IMR-90 (cell line): ENCODE measurements at regions not wholly inside any gene's neighbourhood (a gene's known extent, or its start where the extent isn't known, plus 50 kb on each side); places are given as distances from the start of the nearest gene placed in this dataset.

Experiments
- ATAC-seq: fragments of 200-7000 bp; cut with Tn5 transposase; 2 replicates; pipeline ENCODE4 v1.9.1; 2020; ENCODE audit warnings: low read depth, mild to moderate bottlenecking, moderate library complexity
- BruUV-seq: library from RNA; stranded (reverse); fragments of 400-500 nt; replicated peaks from 2 replicates; lab custom pipeline; 2021; lab: Mats Ljungman, UMichigan
- CTCF ChIA-PET: fragments of 300-600 bp; formaldehyde crosslinking; extraction: SDS; loops from one replicate; lab custom pipeline; 2021; ENCODE audit warnings: antibody characterized with exemption; lab: Yijun Ruan, JAX
- POLR2A ChIA-PET: fragments of 300-600 bp; sonication (Branson Sonifier 250); formaldehyde crosslinking; loops from one replicate; lab custom pipeline; 2022; ENCODE audit warnings: antibody characterized with exemption; ENCODE audit not compliant: unreplicated experiment; lab: Charles Lee
- DNase-seq: peaks from one replicate; pipeline ENCODE4 v3.0.0; 2013
- H2AFZ ChIP-seq: replicated peaks from 2 replicates; pipeline ENCODE3; 2013; ENCODE audit warnings: low read length, mild to moderate bottlenecking; ENCODE audit not compliant: poor library complexity
- H2AK5ac ChIP-seq: 2 replicates; pipeline ENCODE4 v1.6.1; 2013; ENCODE audit warnings: low read depth, low read length, inconsistent platforms
- H2AK9ac ChIP-seq: replicated peaks from 2 replicates; pipeline ENCODE3; 2013; ENCODE audit warnings: mild to moderate bottlenecking, low read depth, low read length, moderate library complexity; ENCODE audit not compliant: poor library complexity
- H2BK120ac ChIP-seq: 2 replicates; pipeline ENCODE4 v1.6.1; 2013; ENCODE audit warnings: low read depth, low read length, inconsistent platforms
- H2BK15ac ChIP-seq: 3 replicates; pipeline ENCODE4 v1.6.1; 2013; ENCODE audit warnings: low read depth, low read length, inconsistent platforms
- H2BK20ac ChIP-seq: 2 replicates; pipeline ENCODE4 v1.6.1; 2013; ENCODE audit warnings: low read depth, mild to moderate bottlenecking, inconsistent platforms, low read length, moderate library complexity
- H2BK5ac ChIP-seq: 2 replicates; pipeline ENCODE4 v1.6.1; 2013; ENCODE audit warnings: mild to moderate bottlenecking, low read depth, low read length, inconsistent platforms; ENCODE audit not compliant: poor library complexity, severe bottlenecking
- H3K14ac ChIP-seq: replicated peaks from 2 replicates; pipeline ENCODE4 v1.6.1; 2013; ENCODE audit warnings: low read depth, low read length, inconsistent platforms
- H3K18ac ChIP-seq: 2 replicates; pipeline ENCODE4 v1.6.1; 2013; ENCODE audit warnings: low read depth, low read length, control low read depth
- H3K23ac ChIP-seq: 2 replicates; pipeline ENCODE4 v1.6.1; 2013; ENCODE audit warnings: low read depth, low read length, inconsistent platforms
- H3K27ac ChIP-seq: 2 replicates; pipeline ENCODE4 v1.5.1; 2013; ENCODE audit warnings: mild to moderate bottlenecking, control low read depth, low read length; ENCODE audit not compliant: insufficient read depth
- H3K27me3 ChIP-seq: 2 replicates; pipeline ENCODE4 v1.6.1; 2013; ENCODE audit warnings: low read length; ENCODE audit not compliant: control insufficient read depth, insufficient read depth
- H3K36me3 ChIP-seq: 2 replicates; pipeline ENCODE4 v1.6.1; 2013; ENCODE audit warnings: low read length, mixed read lengths; ENCODE audit not compliant: control insufficient read depth, insufficient read depth
- H3K4ac ChIP-seq: 2 replicates; pipeline ENCODE4 v1.6.1; 2013; ENCODE audit warnings: low read depth, low read length, inconsistent platforms
- H3K4me1 ChIP-seq: 2 replicates; pipeline ENCODE4 v1.6.1; 2013; ENCODE audit warnings: low read length, mixed read lengths; ENCODE audit not compliant: control insufficient read depth, insufficient read depth
- H3K4me2 ChIP-seq: 2 replicates; pipeline ENCODE4 v1.6.1; 2013; ENCODE audit warnings: low read depth, mild to moderate bottlenecking, control low read depth, low read length, moderate library complexity
- H3K4me3 ChIP-seq: 2 replicates; pipeline ENCODE4 v1.5.1; 2013; ENCODE audit warnings: low read depth, mild to moderate bottlenecking, control low read depth, low read length, moderate library complexity; ENCODE audit not compliant: insufficient read depth
- H3K56ac ChIP-seq: 2 replicates; pipeline ENCODE4 v1.6.1; 2013; ENCODE audit warnings: low read length, inconsistent platforms; ENCODE audit not compliant: insufficient read depth; ENCODE audit errors: extremely low read depth
- H3K79me1 ChIP-seq, 2 experiments: 2 replicates each; pipeline ENCODE4 v1.6.1; 2013; ENCODE audit warnings: low read length in 2 of 2, inconsistent platforms in 1 of 2, low read depth in 1 of 2
- H3K9ac ChIP-seq: 2 replicates; pipeline ENCODE4 v1.6.1; 2013; ENCODE audit warnings: low read depth, low read length, control low read depth
- H3K9me1 ChIP-seq: 2 replicates; pipeline ENCODE4 v1.6.1; 2013; ENCODE audit warnings: low read length, inconsistent platforms; ENCODE audit not compliant: insufficient read depth
- H3K9me3 ChIP-seq: 2 replicates; pipeline ENCODE4 v1.6.1; 2013; ENCODE audit warnings: low read length; ENCODE audit not compliant: control insufficient read depth, insufficient read depth
- H4K20me1 ChIP-seq: 2 replicates; pipeline ENCODE4 v1.6.1; 2013; ENCODE audit warnings: low read length, inconsistent platforms; ENCODE audit not compliant: insufficient read depth
- H4K5ac ChIP-seq: 2 replicates; pipeline ENCODE4 v1.6.1; 2013; ENCODE audit warnings: mild to moderate bottlenecking, low read depth, low read length, control low read depth
- H4K8ac ChIP-seq, 2 experiments: 2 replicates each; pipeline ENCODE4 v1.6.1; 2013; ENCODE audit warnings: low read depth in 2 of 2, low read length in 2 of 2, control low read depth in 1 of 2, inconsistent platforms in 1 of 2
- H4K91ac ChIP-seq: 2 replicates; pipeline ENCODE4 v1.6.1; 2013; ENCODE audit warnings: low read depth, low read length, inconsistent platforms; ENCODE audit not compliant: insufficient read depth
- BHLHE40 ChIP-seq: fragments of 150-350 bp; IDR thresholded peaks from 2 replicates; pipeline ENCODE4 v1.6.1; 2016; ENCODE audit warnings: mild to moderate bottlenecking, low read depth, low read length
- CEBPB ChIP-seq: IDR thresholded peaks from 2 replicates; pipeline ENCODE4 v1.6.1; 2012; ENCODE audit warnings: low read depth, low read length, improper control_type of control experiment
- CHD1 ChIP-seq: IDR thresholded peaks from 2 replicates; pipeline ENCODE4 v1.6.1; 2012; ENCODE audit warnings: low read depth, low read length, improper control_type of control experiment
- FOS ChIP-seq: fragments of 150-350 bp; IDR thresholded peaks from 2 replicates; pipeline ENCODE4 v1.6.1; 2016; ENCODE audit warnings: low read depth, low read length
- MAFK ChIP-seq: IDR thresholded peaks from 2 replicates; pipeline ENCODE4 v1.6.1; 2012; ENCODE audit warnings: low read depth, low read length, improper control_type of control experiment
- MXI1 ChIP-seq: IDR thresholded peaks from 2 replicates; pipeline ENCODE4 v1.6.1; 2012; ENCODE audit warnings: low read depth, mild to moderate bottlenecking, low read length, moderate library complexity, borderline replicate concordance
- NFE2L2 ChIP-seq: fragments of 150-350 bp; IDR thresholded peaks from 2 replicates; pipeline ENCODE4 v1.6.1; 2016; ENCODE audit warnings: low read depth, mild to moderate bottlenecking, low read length
- POLR2A ChIP-seq: IDR thresholded peaks from 2 replicates; pipeline ENCODE4 v1.6.1; 2012; ENCODE audit warnings: mild to moderate bottlenecking, low read depth, low read length
- RAD21 ChIP-seq: IDR thresholded peaks from 2 replicates; pipeline ENCODE4 v1.6.1; 2012; ENCODE audit warnings: low read length, improper control_type of control experiment
- RCOR1 ChIP-seq: IDR thresholded peaks from 2 replicates; pipeline ENCODE4 v1.6.1; 2012; ENCODE audit warnings: mild to moderate bottlenecking, low read length, improper control_type of control experiment; ENCODE audit not compliant: insufficient replicate concordance
- RFX5 ChIP-seq: IDR thresholded peaks from 2 replicates; pipeline ENCODE4 v1.8.0; 2012; ENCODE audit warnings: low read depth, mild to moderate bottlenecking, low read length, moderate library complexity
- SMC3 ChIP-seq: fragments of 150-350 bp; IDR thresholded peaks from 2 replicates; pipeline ENCODE4 v1.6.1; 2016; ENCODE audit warnings: low read depth, mild to moderate bottlenecking, antibody characterized with exemption, low read length, moderate library complexity
- WGBS, 2 experiments: methylation state at CpG; one replicate each; pipeline versions ENCODE4 v1.1.5 to v1.1.7; 2013; ENCODE audit warnings: missing lambda C conversion rate in 2 of 2; ENCODE audit not compliant: insufficient read length in 1 of 2; ENCODE audit errors: extremely low coverage in 2 of 2; 5-methylcytosine and 5-hydroxymethylcytosine counted together
- dilution Hi-C: fragments of 300-500 bp; cut with HindIII; formaldehyde crosslinking; loops from one replicate; pipeline ENCODE4 v1.14.3; 2018; ENCODE audit warnings: low sequenced_read_pairs; ENCODE audit not compliant: unreplicated experiment
- in situ Hi-C: fragments of 300-500 bp; cut with MboI; formaldehyde crosslinking; loops from 3 replicates; pipeline ENCODE4 v1.14.3; 2019; ENCODE audit warnings: low sequenced_read_pairs, inconsistent platforms, mixed read lengths
- intact Hi-C: fragments of 100-400 bp; cut with micrococcal nuclease; formaldehyde crosslinking; loops from 2 replicates; pipeline ENCODE4 v1.10.0; 2022
- TF ChIP-seq, protein P1 (sequence below): fragments of 150-350 bp; IDR thresholded peaks from 2 replicates; pipeline ENCODE4 v1.6.1; 2017; ENCODE audit warnings: mild to moderate bottlenecking, antibody characterized with exemption, low read length, low read depth
- TF ChIP-seq, protein P2 (sequence below): fragments of 150-350 bp; IDR thresholded peaks from 2 replicates; pipeline ENCODE4 v1.6.1; 2016; ENCODE audit warnings: low read depth, mild to moderate bottlenecking, low read length, moderate library complexity, borderline replicate concordance
- TF ChIP-seq, protein P3 (sequence below): conservative IDR thresholded peaks from 2 replicates; pipeline ENCODE4 v1.5.1; 2012; ENCODE audit warnings: mild to moderate bottlenecking, low read depth, low read length, improper control_type of control experiment

DNA sequence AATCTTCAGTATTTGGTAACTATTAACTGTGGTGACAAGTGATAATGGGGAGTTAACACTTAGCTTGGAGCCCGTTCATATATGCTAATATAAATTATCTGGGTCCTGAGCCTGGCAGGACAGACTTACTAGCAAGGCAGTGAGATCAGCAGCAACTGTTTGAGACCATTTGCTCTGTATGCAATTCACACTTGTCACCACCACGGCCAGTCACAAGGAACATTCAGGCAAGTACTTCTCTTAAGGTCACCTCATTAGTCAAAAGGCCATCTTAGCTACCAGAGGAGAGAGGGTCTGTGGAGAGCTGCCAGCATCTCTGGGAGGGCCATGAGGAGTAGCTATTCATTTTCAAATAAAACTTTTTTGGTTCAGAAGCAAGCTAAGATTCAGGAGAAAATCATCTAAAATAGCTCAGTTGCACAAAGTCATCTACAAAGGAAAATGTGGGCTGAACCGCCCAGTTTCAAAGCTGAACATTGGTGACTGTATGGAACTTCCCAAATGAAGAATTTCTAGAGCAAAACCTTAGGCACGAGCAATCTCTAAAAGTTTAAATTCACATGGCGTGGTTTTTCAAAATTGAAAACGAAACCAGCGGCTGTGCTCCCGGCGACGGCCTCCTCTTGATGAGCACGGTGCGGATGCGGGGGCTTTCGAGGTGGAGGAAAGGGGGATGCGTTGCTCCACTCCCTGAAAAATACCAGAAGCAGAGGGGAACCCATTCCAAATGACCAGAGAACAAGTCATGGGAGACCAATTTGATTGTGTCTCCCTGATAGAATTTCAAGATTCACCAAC lies 233.5 kb upstream of the MGMT start:
- Histone ChIP-seq H2AFZ (no peak overlapping the region), H4K91ac (no peak overlapping the region), H4K8ac (no peak overlapping the region), H3K79me1 (no peaks in the 10 kb centered on the region), H2BK15ac (no peak overlapping the region), H3K27me3 (no peaks in the 10 kb centered on the region; the same call in 1 of the 2 replicates), H3K14ac (no peak overlapping the region), H3K4me3 (no peak overlapping the region), H4K20me1 (no peaks in the 10 kb centered on the region), H3K9ac (no peak overlapping the region), H3K4me2 (no peak overlapping the region), H3K36me3 (no peaks in the 10 kb centered on the region), H2BK120ac (no peak overlapping the region), H3K18ac (no peak overlapping the region), H3K4ac (no peak overlapping the region), H4K5ac (no peak overlapping the region), H2AK5ac (no peak overlapping the region), H3K56ac (no peak overlapping the region), H3K27ac (no peak overlapping the region), H2BK20ac (no peak overlapping the region), H3K9me1 (no peaks in the 10 kb centered on the region), H2BK5ac (no peak overlapping the region), H3K9me3 (peaks cover 16% of the 10 kb centered on the region), H3K23ac (no peak overlapping the region), H3K4me1 (no peaks in the 10 kb centered on the region), H2AK9ac (no peak overlapping the region)
- in situ Hi-C loops (no loop called here), intact Hi-C loops (no loop called here), dilution Hi-C loops (no loop called here)
- DNase-seq (no peak), ATAC-seq (no peak)
- TF ChIP-seq, protein P1, sequence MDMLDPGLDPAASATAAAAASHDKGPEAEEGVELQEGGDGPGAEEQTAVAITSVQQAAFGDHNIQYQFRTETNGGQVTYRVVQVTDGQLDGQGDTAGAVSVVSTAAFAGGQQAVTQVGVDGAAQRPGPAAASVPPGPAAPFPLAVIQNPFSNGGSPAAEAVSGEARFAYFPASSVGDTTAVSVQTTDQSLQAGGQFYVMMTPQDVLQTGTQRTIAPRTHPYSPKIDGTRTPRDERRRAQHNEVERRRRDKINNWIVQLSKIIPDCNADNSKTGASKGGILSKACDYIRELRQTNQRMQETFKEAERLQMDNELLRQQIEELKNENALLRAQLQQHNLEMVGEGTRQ: no peak
- TF ChIP-seq RFX5 (no peak), RCOR1 (no peak), NFE2L2 (no peak), CHD1 (no peak), POLR2A (no peak), SMC3 (no peak), BHLHE40 (no peak), RAD21 (no peak), MAFK (no peak), FOS (no peak), CEBPB (no peak), MXI1 (no peak)
- TF ChIP-seq, protein P2, sequence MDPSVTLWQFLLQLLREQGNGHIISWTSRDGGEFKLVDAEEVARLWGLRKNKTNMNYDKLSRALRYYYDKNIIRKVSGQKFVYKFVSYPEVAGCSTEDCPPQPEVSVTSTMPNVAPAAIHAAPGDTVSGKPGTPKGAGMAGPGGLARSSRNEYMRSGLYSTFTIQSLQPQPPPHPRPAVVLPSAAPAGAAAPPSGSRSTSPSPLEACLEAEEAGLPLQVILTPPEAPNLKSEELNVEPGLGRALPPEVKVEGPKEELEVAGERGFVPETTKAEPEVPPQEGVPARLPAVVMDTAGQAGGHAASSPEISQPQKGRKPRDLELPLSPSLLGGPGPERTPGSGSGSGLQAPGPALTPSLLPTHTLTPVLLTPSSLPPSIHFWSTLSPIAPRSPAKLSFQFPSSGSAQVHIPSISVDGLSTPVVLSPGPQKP: no peak
- TF ChIP-seq, protein P3, sequence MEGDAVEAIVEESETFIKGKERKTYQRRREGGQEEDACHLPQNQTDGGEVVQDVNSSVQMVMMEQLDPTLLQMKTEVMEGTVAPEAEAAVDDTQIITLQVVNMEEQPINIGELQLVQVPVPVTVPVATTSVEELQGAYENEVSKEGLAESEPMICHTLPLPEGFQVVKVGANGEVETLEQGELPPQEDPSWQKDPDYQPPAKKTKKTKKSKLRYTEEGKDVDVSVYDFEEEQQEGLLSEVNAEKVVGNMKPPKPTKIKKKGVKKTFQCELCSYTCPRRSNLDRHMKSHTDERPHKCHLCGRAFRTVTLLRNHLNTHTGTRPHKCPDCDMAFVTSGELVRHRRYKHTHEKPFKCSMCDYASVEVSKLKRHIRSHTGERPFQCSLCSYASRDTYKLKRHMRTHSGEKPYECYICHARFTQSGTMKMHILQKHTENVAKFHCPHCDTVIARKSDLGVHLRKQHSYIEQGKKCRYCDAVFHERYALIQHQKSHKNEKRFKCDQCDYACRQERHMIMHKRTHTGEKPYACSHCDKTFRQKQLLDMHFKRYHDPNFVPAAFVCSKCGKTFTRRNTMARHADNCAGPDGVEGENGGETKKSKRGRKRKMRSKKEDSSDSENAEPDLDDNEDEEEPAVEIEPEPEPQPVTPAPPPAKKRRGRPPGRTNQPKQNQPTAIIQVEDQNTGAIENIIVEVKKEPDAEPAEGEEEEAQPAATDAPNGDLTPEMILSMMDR: no peak
- WGBS, 2 experiments: 57% methylated on average over 2 of the region's 15 CpGs; no CpG with 5 or more reads in 1 of the 2 experiments
- ChIA-PET CTCF (no interaction called here), POLR2A (no interaction called here)
- BruUV-seq: no TSS peak
